Smooth muscle cell (in vitro differentiated cells): ENCODE measurements at regions not wholly inside any gene's neighbourhood (a gene's known extent, or its start where the extent isn't known, plus 50 kb on each side); places are given as distances from the start of the nearest gene placed in this dataset.

Experiments
- DNase-seq: peaks from one replicate; lab custom pipeline; 2025; ENCODE audit not compliant: unreplicated experiment; lab: John Stamatoyannopoulos, UW
- H2AFZ ChIP-seq: fragments of 200-600 bp; sonication (generic); 2 replicates; pipeline ENCODE4 v1.6.0; 2016; ENCODE audit warnings: antibody characterized with exemption, low read depth, mild to moderate bottlenecking
- H3F3A ChIP-seq: fragments of 200-600 bp; sonication (generic); 2 replicates; pipeline ENCODE4 v1.6.0; 2017; ENCODE audit warnings: antibody characterized with exemption, low read depth
- H3K27ac ChIP-seq: fragments of 200-600 bp; sonication (generic); 2 replicates; pipeline ENCODE4 v1.5.1; 2016; ENCODE audit warnings: low read depth, mild to moderate bottlenecking
- H3K27me3 ChIP-seq: fragments of 200-600 bp; sonication (generic); 2 replicates; pipeline ENCODE4 v1.6.1; 2016; ENCODE audit warnings: low read depth, mild to moderate bottlenecking
- H3K36me3 ChIP-seq: fragments of 200-600 bp; sonication (generic); 2 replicates; pipeline ENCODE4 v1.5.1; 2016; ENCODE audit warnings: low read depth
- H3K4me1 ChIP-seq: fragments of 200-600 bp; sonication (generic); 2 replicates; pipeline ENCODE4 v1.5.1; 2016; ENCODE audit warnings: low read depth
- H3K4me2 ChIP-seq: fragments of 200-600 bp; sonication (generic); 2 replicates; pipeline ENCODE4 v1.6.0; 2016; ENCODE audit warnings: mild to moderate bottlenecking
- H3K4me3 ChIP-seq: fragments of 200-600 bp; sonication (generic); 2 replicates; pipeline ENCODE4 v1.5.1; 2016; ENCODE audit warnings: mild to moderate bottlenecking
- H3K79me2 ChIP-seq: fragments of 200-600 bp; sonication (generic); 2 replicates; pipeline ENCODE4 v1.6.0; 2016; ENCODE audit warnings: low read depth, mild to moderate bottlenecking
- H3K9ac ChIP-seq: fragments of 200-600 bp; sonication (generic); 2 replicates; pipeline ENCODE4 v1.6.0; 2016; ENCODE audit warnings: low read depth
- H3K9me3 ChIP-seq: fragments of 200-600 bp; sonication (generic); replicated peaks from 2 replicates; pipeline ENCODE4 v1.5.1; 2016; ENCODE audit warnings: low read depth
- H4K20me1 ChIP-seq: fragments of 200-600 bp; sonication (generic); 2 replicates; pipeline ENCODE4 v1.6.0; 2016; ENCODE audit warnings: low read depth
- CTCF ChIP-seq: fragments of 200-600 bp; sonication (generic); IDR thresholded peaks from 2 replicates; pipeline ENCODE4 v1.5.1; 2017; ENCODE audit warnings: borderline replicate concordance, mild to moderate bottlenecking, antibody characterized with exemption; ENCODE audit not compliant: insufficient read depth, poor library complexity, severe bottlenecking
- WGBS: methylation state at CpG from one replicate; pipeline ENCODE4 v1.1.7; 2016; ENCODE audit warnings: low lambda C conversion rate; 5-methylcytosine and 5-hydroxymethylcytosine counted together

GRCh38 chr5:175765858-175766257 lies 105.5 kb upstream of the CPLX2 start:
- Histone ChIP-seq H3K9ac (no peak overlapping the region), H3K4me1 (no peaks in the 10 kb centered on the region), H3K36me3 (no peaks in the 10 kb centered on the region), H3K4me3 (no peak overlapping the region), H3F3A (no peaks in the 10 kb centered on the region), H3K79me2 (no peaks in the 10 kb centered on the region), H2AFZ (no peak overlapping the region), H3K4me2 (no peak overlapping the region), H3K9me3 (no peaks in the 10 kb centered on the region), H4K20me1 (no peaks in the 10 kb centered on the region), H3K27me3 (peaks cover 9% of the 10 kb centered on the region), H3K27ac (no peak overlapping the region)
- no peak for DNase-seq
- no peak for TF ChIP-seq CTCF
- WGBS = 75% methylated on average over 3 of the region's 3 CpGs

- no peak overlapping the region for H2AFZ ChIP-seq
Observed at GRCh38 chr5:175766963-175767362, 104.4 kb upstream of the CPLX2 start.

GRCh38 chr5:175772747-175773533 lies 98.4 kb upstream of the CPLX2 start:
- no peaks in the 10 kb centered on the region for H3K36me3 ChIP-seq
- H4K20me1 ChIP-seq = no peaks in the 10 kb centered on the region
- peak overlapping the region; percentile 62 for H3K4me2 ChIP-seq
- no peak for TF ChIP-seq CTCF
- 17% methylated on average over 50 of the region's 50 CpGs for WGBS
- H3K4me1 ChIP-seq = peaks cover 11% of the 10 kb centered on the region
- no peak for DNase-seq
- no peak overlapping the region for H3K27ac ChIP-seq
- H3K27me3 ChIP-seq = peaks cover 58% of the 10 kb centered on the region
- H3K9ac ChIP-seq = no peak overlapping the region
- no peaks in the 10 kb centered on the region for H3F3A ChIP-seq
- H2AFZ ChIP-seq = no peak overlapping the region
- no peaks in the 10 kb centered on the region for H3K9me3 ChIP-seq
- H3K79me2 ChIP-seq = no peaks in the 10 kb centered on the region
- peak overlapping the region; percentile 21 for H3K4me3 ChIP-seq

More at GRCh38 chr5:175766963-175767362, 104.4 kb upstream of the CPLX2 start:
- TF ChIP-seq CTCF = no peak
- DNase-seq = no peak
- Histone ChIP-seq H3K4me2 (no peak overlapping the region), H3K27me3 (peaks cover 20% of the 10 kb centered on the region), H3K36me3 (no peaks in the 10 kb centered on the region), H3K27ac (no peak overlapping the region), H3K4me1 (no peaks in the 10 kb centered on the region), H4K20me1 (no peaks in the 10 kb centered on the region), H3F3A (no peaks in the 10 kb centered on the region), H3K79me2 (no peaks in the 10 kb centered on the region), H3K9ac (no peak overlapping the region), H3K4me3 (no peak overlapping the region), H3K9me3 (no peaks in the 10 kb centered on the region)
- WGBS = 89% methylated on average over 2 of the region's 2 CpGs
